OCI-LY7 (cell line): ENCODE measurements at regions not wholly inside any gene's neighbourhood (a gene's known extent, or its start where the extent isn't known, plus 50 kb on each side); places are given as distances from the start of the nearest gene placed in this dataset.

ENCODE experiments used
- CTCF ChIP-seq: fragments of 200-600 bp; sonication (generic); conservative IDR thresholded peaks from 2 replicates; pipeline ENCODE4 v1.5.1; 2014; ENCODE audit warnings: mild to moderate bottlenecking, antibody characterized with exemption, low read length, moderate library complexity, mixed read lengths
- EZH2phosphoT487 ChIP-seq: fragments of 200-600 bp; sonication (generic); IDR thresholded peaks from 2 replicates; pipeline ENCODE4 v1.6.1; 2018; ENCODE audit warnings: low read depth, borderline replicate concordance, mild to moderate bottlenecking, mixed run types, antibody characterized with exemption, low read length, moderate library complexity, mixed read lengths

GRCh38 chrX:26670521-26670920 lies 454.6 kb downstream of the MAGEB5 start:
- TF ChIP-seq CTCF (no peak), EZH2phosphoT487 (no peak)
